Naive thymus-derived CD4-positive, alpha-beta T cell (primary cell): ENCODE measurements at regions not wholly inside any gene's neighbourhood (a gene's known extent, or its start where the extent isn't known, plus 50 kb on each side); places are given as distances from the start of the nearest gene placed in this dataset.
"Not testable (repeated sequence)": the region's sequence is repeated elsewhere in the genome, so short reads cannot be mapped to it uniquely, and the experiment has no call there.

Source experiments
- ATAC-seq: fragments of 150-1000 bp; cut with Tn5 transposase; 2 replicates; pipeline ENCODE4 v1.10.0; 2021; ENCODE audit warnings: mild to moderate bottlenecking, moderate library complexity
- CTCF ChIA-PET: fragments of 350-600 bp; sonication (Branson Sonifier 250); formaldehyde crosslinking; loops from one replicate; lab custom pipeline; 2021; ENCODE audit warnings: antibody characterized with exemption; lab: Charles Lee
- POLR2A ChIA-PET: fragments of 350-600 bp; sonication (Branson Sonifier 250); formaldehyde crosslinking; loops from one replicate; lab custom pipeline; 2021; ENCODE audit warnings: antibody characterized with exemption, inconsistent platforms; lab: Charles Lee
- DNase-seq, 9 donors: peaks; one replicate each; pipeline versions ENCODE4 v3.0.0 to v3.0.0-alpha.2; 2020 to 2022; ENCODE audit warnings: mixed read lengths in 1 of 9
- H3K27ac ChIP-seq: one replicate; pipeline ENCODE4 v1.7.0; 2013; ENCODE audit warnings: mild to moderate bottlenecking, low read depth, low read length, moderate library complexity
- H3K27me3 ChIP-seq, 2 donors: one replicate each; pipeline ENCODE4 v1.7.0; 2013; ENCODE audit warnings: low read length in 2 of 2, mild to moderate bottlenecking in 2 of 2, moderate library complexity in 2 of 2; ENCODE audit not compliant: control insufficient read depth in 2 of 2, insufficient read depth in 2 of 2
- H3K36me3 ChIP-seq, 3 experiments: 1 replicate in 2 of 3; 2 replicates in 1 of 3; pipeline ENCODE4 v1.7.0; 2013; ENCODE audit warnings: low read length in 3 of 3, mild to moderate bottlenecking in 3 of 3, moderate library complexity in 1 of 3; ENCODE audit not compliant: insufficient read depth in 3 of 3, control insufficient read depth in 2 of 3
- H3K4me1 ChIP-seq, 2 donors: one replicate each; pipeline ENCODE4 v1.7.0; 2013; ENCODE audit warnings: low read length in 2 of 2, mild to moderate bottlenecking in 2 of 2, moderate library complexity in 1 of 2; ENCODE audit not compliant: control insufficient read depth in 2 of 2, insufficient read depth in 2 of 2
- H3K4me3 ChIP-seq: 2 replicates; pipeline ENCODE4 v1.7.0; 2013; ENCODE audit warnings: mild to moderate bottlenecking, low read length
- H3K9me3 ChIP-seq, 3 experiments: 1 replicate in 2 of 3; 2 replicates in 1 of 3; pipeline ENCODE4 v1.7.0; 2013; ENCODE audit warnings: low read length in 3 of 3; ENCODE audit not compliant: control insufficient read depth in 2 of 3
- H3K27ac Mint-ChIP-seq, 9 donors: one replicate each; pipeline ENCODE4 v1.8.0; 2020 to 2022; ENCODE audit warnings: mixed read lengths in 9 of 9, mild to moderate bottlenecking in 8 of 9, moderate library complexity in 5 of 9, inconsistent platforms in 2 of 9
- H3K27me3 Mint-ChIP-seq, 5 donors: one replicate each; pipeline ENCODE4 v1.8.0; 2021 to 2022; ENCODE audit warnings: mixed read lengths in 5 of 5, mild to moderate bottlenecking in 1 of 5
- H3K36me3 Mint-ChIP-seq, 5 donors: one replicate each; pipeline ENCODE4 v1.8.0; 2020 to 2022; ENCODE audit warnings: mixed read lengths in 5 of 5, mild to moderate bottlenecking in 3 of 5, inconsistent platforms in 1 of 5
- H3K4me1 Mint-ChIP-seq, 7 donors: one replicate each; pipeline ENCODE4 v1.8.0; 2020 to 2022; ENCODE audit warnings: mixed read lengths in 7 of 7, mild to moderate bottlenecking in 3 of 7, inconsistent platforms in 1 of 7
- H3K4me3 Mint-ChIP-seq, 10 donors: one replicate each; pipeline ENCODE4 v1.8.0; 2020 to 2022; ENCODE audit warnings: mild to moderate bottlenecking in 10 of 10, mixed read lengths in 10 of 10, moderate library complexity in 6 of 10, inconsistent platforms in 2 of 10
- H3K9me3 Mint-ChIP-seq, 11 donors: one replicate each; pipeline ENCODE4 v1.8.0; 2020 to 2022; ENCODE audit warnings: mixed read lengths in 11 of 11, mild to moderate bottlenecking in 4 of 11, inconsistent platforms in 1 of 11, moderate library complexity in 1 of 11
- intact Hi-C, 2 donors: fragments of 100-400 bp; cut with micrococcal nuclease; formaldehyde crosslinking; loops; one replicate each; pipeline ENCODE4 v1.15.1; 2023

DNA sequence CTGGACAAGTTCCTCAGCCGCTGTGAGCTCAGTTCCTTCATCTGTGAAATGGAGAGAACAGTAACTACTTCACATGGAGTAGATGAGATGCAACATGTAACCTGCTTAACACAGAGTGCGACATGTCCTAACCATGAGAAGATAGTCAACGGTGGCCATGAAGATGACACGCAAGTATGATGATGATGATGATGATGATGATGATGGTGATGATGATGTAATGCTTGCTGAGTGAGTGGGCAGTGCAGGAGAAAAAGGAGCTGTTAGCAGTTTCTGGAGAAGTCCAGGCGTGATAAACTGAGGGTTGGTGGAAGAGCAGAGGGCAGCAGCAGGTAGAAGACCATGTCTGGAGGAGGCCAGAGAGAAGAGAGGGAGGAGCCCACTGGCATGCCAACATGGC is 90.8 kb upstream of the CD82 start:
- ChIA-PET CTCF (no interaction called here), POLR2A (no interaction called here)
- Histone ChIP-seq H3K27ac (no peak overlapping the region), H3K9me3 (no peaks in the 10 kb centered on the region), H3K4me3 (no peak overlapping the region), H3K4me1 (no peaks in the 10 kb centered on the region), H3K36me3 (no peaks in the 10 kb centered on the region), H3K27me3 (peaks cover 0 to 3% of the 10 kb centered on the region in 2 donors)
- Mint-ChIP-seq H3K4me3 (no peak overlapping the region), H3K27ac (no peak overlapping the region), H3K27me3 (peaks cover 22 to 43% (median 32%) of the 10 kb centered on the region in 5 donors), H3K9me3 (peaks cover 0 to 2% (median 0%) of the 10 kb centered on the region in 11 donors), H3K4me1 (peaks cover 0 to 5% (median 0%) of the 10 kb centered on the region in 7 donors), H3K36me3 (no peaks in the 10 kb centered on the region)
- no peak for DNase-seq
- no peak for ATAC-seq
- intact Hi-C loops: no loop called here

GRCh38 chr11:44475114-44475686 is 90.3 kb upstream of the CD82 start:
- Histone ChIP-seq H3K36me3 (no peaks in the 10 kb centered on the region), H3K9me3 (no peaks in the 10 kb centered on the region), H3K27ac (no peak overlapping the region), H3K4me1 (no peaks in the 10 kb centered on the region), H3K4me3 (no peak overlapping the region), H3K27me3 (peaks cover 0 to 3% of the 10 kb centered on the region in 2 donors)
- Mint-ChIP-seq H3K27ac (no peak overlapping the region), H3K36me3 (no peaks in the 10 kb centered on the region), H3K4me1 (peaks cover 0 to under 1% (median 0%) of the 10 kb centered on the region in 7 donors), H3K4me3 (no peak overlapping the region), H3K9me3 (peaks cover 0 to 2% (median 0%) of the 10 kb centered on the region in 11 donors), H3K27me3 (peaks cover 18 to 38% (median 32%) of the 10 kb centered on the region in 5 donors)
- ATAC-seq (no peak), DNase-seq (no peak)
- CTCF ChIA-PET: no interaction called here
- POLR2A ChIA-PET: no interaction called here
- intact Hi-C loops: no loop called here

DNA sequence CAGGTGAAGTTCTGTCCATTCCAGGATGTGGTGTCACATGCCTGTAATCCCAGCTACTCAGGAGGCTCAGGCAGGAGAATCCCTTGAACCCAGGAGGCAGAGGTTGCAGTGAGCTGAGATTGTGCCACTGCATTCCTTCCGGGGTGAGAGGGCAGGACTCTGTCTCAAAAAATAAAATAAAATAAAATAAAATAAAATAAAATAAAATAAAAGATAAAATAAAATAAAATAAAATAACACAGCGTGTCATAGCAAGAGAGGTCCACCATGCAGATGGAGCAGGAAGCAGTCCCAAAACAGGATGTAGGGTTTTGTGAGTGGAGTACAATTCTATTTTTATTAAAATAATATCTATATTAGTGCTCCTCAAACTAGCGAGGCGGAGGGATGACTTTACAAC is 83.1 kb upstream of the CD82 start:
- H3K4me1 Mint-ChIP-seq, POLR2A ChIA-PET, ATAC-seq, H3K27ac Mint-ChIP-seq, H3K27me3 ChIP-seq, intact Hi-C loops, H3K4me3 ChIP-seq, H3K4me1 ChIP-seq, CTCF ChIA-PET, DNase-seq, H3K9me3 ChIP-seq, H3K36me3 Mint-ChIP-seq, H3K27ac ChIP-seq, H3K36me3 ChIP-seq, H3K27me3 Mint-ChIP-seq, H3K4me3 Mint-ChIP-seq: not testable (repeated sequence)
- H3K9me3 Mint-ChIP-seq: peaks cover 0 to 16% (median 7%) of the 10 kb centered on the region in 11 donors

DNA sequence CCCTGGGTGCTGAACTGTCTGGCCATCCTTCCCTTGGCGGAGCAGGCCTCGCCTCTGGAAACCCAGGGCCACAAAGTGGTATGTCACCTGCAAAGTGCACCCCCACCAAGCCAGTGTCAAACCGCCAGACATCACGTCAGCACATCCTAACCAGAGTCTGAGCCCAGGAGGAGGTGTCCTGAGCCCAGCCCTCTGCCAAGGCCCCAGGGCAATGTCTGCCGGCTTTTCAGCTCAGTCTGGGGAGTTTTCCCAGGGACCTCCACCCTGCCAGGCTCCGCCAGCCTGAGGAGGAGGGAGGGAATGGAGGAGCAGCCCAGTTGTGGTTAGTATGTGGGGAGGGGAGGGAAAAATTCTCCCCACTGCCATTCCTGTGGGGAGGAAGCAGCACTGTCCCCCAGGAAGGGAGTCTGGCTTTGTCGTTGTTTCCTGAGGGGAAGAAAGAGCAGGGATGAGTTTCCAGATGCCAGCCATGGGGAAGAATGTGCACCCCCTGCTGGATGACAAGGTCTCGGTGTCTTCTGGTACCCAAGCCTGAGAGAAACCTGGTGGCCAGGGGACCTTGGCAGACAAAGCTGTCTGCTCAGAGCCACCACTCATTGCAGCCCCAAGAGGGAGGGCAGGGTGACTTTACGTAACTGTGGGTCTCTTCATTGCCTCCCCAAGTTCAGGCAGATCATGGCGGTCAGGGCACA is 81.4 kb upstream of the CD82 start:
- Mint-ChIP-seq H3K27ac (no peak overlapping the region), H3K36me3 (peaks cover 0 to 11% (median 0%) of the 10 kb centered on the region in 5 donors), H3K9me3 (peaks cover 0 to 16% (median 7%) of the 10 kb centered on the region in 11 donors), H3K27me3 (peaks cover 0 to 11% (median 6%) of the 10 kb centered on the region in 5 donors), H3K4me1 (no peaks in the 10 kb centered on the region), H3K4me3 (no peak overlapping the region)
- CTCF ChIA-PET: no interaction called here
- POLR2A ChIA-PET: no interaction called here
- ATAC-seq (no peak), DNase-seq (no peak)
- Histone ChIP-seq H3K27ac (no peak overlapping the region), H3K4me1 (no peaks in the 10 kb centered on the region), H3K9me3 (peaks cover 0 to 4% (median 0%) of the 10 kb centered on the region in 3 experiments), H3K36me3 (no peaks in the 10 kb centered on the region), H3K27me3 (no peaks in the 10 kb centered on the region), H3K4me3 (no peak overlapping the region)
- intact Hi-C loops: no loop called here

GRCh38 chr11:44488165-44488965 is 77.1 kb upstream of the CD82 start:
- Histone ChIP-seq H3K4me3 (no peak overlapping the region), H3K9me3 (peaks cover 0 to 4% (median 0%) of the 10 kb centered on the region in 3 experiments), H3K27me3 (no peaks in the 10 kb centered on the region), H3K36me3 (no peaks in the 10 kb centered on the region), H3K4me1 (no peaks in the 10 kb centered on the region), H3K27ac (no peak overlapping the region)
- Mint-ChIP-seq H3K27ac (no peak overlapping the region), H3K36me3 (peaks cover 0 to 11% (median 0%) of the 10 kb centered on the region in 5 donors), H3K9me3 (peaks cover 0 to 16% (median 7%) of the 10 kb centered on the region in 11 donors), H3K4me1 (no peaks in the 10 kb centered on the region), H3K4me3 (no peak overlapping the region), H3K27me3 (peaks cover 10 to 17% (median 11%) of the 10 kb centered on the region in 5 donors)
- no peak for DNase-seq
- intact Hi-C loops: no loop called here
- POLR2A ChIA-PET: interaction anchor here (0.5 kb wide), 1 partner anchor 412 kb away, joined by 6 read pairs; no protein-coding TSS in a partner anchor
- no peak for ATAC-seq
- CTCF ChIA-PET: no interaction called here

DNA sequence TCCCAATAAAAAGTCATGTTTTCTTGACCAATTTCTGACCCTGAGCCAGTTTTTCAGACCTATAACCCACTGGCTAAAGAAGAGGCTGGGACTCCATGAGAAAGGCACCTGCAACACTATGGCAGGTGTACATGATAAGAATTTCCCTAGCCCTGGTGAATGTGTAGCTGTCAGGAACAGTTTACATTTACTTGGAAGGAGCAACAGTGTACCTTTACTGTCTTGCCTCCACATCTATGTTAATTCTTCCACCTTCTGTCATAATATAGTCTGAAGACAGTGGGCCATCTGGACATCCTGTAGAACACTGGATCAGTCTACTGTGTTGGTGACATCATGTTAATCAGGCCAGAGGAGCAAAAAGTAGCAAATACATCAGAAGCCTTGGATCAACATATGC is 72.1 kb upstream of the CD82 start:
- H3K4me3 Mint-ChIP-seq: no peak overlapping the region
- POLR2A ChIA-PET: no interaction called here
- no peak overlapping the region for H3K27ac Mint-ChIP-seq
- intact Hi-C loops: no loop called here
- Histone ChIP-seq H3K4me3 (no peak overlapping the region), H3K27me3 (no peaks in the 10 kb centered on the region), H3K4me1 (no peaks in the 10 kb centered on the region), H3K27ac (no peak overlapping the region), H3K9me3 (no peaks in the 10 kb centered on the region), H3K36me3 (no peaks in the 10 kb centered on the region)
- no peak for DNase-seq
- H3K36me3 Mint-ChIP-seq: peaks cover 0 to 5% (median 0%) of the 10 kb centered on the region in 5 donors
- peaks cover 4 to 16% (median 11%) of the 10 kb centered on the region in 5 donors for H3K27me3 Mint-ChIP-seq
- no peaks in the 10 kb centered on the region for H3K4me1 Mint-ChIP-seq
- CTCF ChIA-PET: interaction anchor here (1.0 kb wide), 1 partner anchor 42 kb away, joined by 4 read pairs; no protein-coding TSS in a partner anchor
- no peak for ATAC-seq
- no peaks in the 10 kb centered on the region for H3K9me3 Mint-ChIP-seq
